ENCODE measurements at regions not wholly inside any gene's neighbourhood (a gene's known extent, or its start where the extent isn't known, plus 50 kb on each side); places are given as distances from the start of the nearest gene placed in this dataset.

DNA sequence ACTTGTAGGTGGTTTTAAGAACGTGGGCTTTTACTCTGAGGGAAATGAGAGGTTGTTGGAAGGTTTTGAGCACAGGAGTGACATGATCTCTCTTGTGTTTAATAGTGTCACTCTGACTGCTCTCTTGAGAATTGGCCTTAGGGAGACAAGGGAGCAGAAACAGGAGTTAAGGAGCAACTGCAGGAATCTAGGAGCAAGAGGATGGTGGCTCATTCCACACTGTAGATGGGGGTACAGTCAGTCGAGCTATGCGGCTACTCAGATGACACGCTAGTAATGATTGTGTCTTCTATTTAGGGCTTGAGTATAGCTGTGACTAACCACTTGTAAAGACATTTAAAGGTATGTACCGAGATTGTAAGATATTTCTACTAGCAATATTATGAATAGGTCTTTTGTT is 87.4 kb downstream of the RPRM start:
- TF ChIP-seq CTCF (IDR thresholded peaks at IDR 0.05; ENCODE audit: borderline replicate concordance, extremely low read depth, low read length, poor library complexity, severe bottlenecking), result no peak
- no peak for TF ChIP-seq EZH2 (IDR thresholded peaks at IDR 0.05; ENCODE audit: borderline replicate concordance, low read depth, low read length, severe bottlenecking)

Data from DND-41 (cell line).